ENCODE measurements at regions not wholly inside any gene's neighbourhood (a gene's known extent, or its start where the extent isn't known, plus 50 kb on each side); places are given as distances from the start of the nearest gene placed in this dataset.
A peak's percentile ranks its signal among the peaks of the same experiment; 100 is the strongest.

DNA sequence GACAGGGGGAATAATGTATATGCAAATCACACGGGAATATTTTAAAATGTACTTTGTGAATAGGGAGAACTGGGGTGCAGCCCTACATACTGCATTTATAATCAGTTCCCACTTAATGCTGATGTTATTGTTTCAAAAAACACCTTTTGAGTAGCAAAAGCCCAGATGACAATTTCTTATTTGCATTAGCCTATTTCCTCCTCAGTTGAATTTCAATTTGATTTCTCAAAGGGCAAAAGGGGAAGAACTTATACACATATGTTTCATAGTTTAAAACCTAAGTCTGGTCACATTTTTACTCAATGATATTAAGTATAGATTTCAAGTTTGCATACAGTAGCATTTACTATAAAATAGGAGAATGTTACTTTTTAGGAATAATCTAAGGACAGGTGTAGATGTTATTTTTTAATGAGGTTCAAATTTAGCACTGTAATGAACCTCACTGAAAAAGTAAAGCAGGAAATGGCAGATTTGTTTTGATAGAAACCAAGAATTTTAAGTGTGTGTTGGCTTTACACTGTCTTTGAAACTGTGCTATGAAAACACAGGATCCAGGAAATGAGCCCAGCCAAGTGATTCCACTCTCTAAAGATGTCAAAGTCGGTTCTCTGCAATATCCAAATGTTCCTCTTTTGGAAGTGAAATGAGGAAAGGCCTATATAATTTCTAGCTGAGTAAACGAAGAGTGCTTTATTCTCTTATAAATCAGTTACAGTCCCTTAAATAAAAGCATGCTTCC lies 367.4 kb downstream of the BTG1 start:
- peak; percentile 16 for DNase-seq

GRCh38 chr12:91777268-91777992 lies 368.2 kb downstream of the BTG1 start:
- peak; percentile 20 for DNase-seq

- peak; percentile 42 for DNase-seq
These were observed 371.2 kb downstream of the BTG1 start for GRCh38 chr12:91774434-91774921.

GRCh38 chr12:91773749-91774429 lies 371.8 kb downstream of the BTG1 start:
- DNase-seq: no peak

DNA sequence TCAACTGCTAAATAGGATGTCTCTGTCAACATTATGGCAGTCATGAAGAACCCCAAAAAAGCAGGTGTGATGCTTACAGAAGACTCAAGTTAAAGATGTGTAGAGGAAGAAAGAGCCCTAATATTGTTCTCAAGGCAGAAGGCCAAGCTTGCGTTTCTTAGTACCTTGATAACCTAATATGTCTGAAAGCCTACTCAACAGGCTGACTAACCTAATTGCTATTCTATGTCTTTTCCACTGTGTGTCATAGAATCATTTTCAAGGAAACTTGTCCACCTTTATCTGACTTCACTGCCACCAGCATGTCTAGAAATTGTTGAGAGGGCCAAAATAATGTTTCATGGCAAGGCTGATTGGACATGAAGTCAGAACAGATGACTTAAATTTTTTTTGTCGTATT lies 373.2 kb downstream of the BTG1 start:
- no peak for DNase-seq

DNA sequence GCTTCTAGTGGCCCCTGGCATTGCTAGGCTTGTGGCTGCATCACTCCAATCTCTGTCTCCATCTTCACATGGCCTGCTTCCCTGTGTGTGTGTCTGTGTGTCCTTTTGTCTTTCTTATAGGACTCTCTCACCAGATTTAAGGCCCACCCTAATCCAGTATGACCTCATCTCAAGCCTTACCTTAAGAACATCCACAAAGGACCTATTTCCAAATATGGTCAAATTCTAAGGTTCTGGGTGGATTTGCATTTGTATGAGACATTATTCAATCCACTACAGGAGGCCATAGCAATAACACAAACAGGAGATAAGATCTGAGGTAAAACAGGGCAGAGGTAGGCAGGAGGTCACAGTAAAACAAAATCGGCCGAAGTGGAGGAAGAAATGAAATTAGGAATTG lies 375.9 kb downstream of the BTG1 start:
- DNase-seq: no peak

GRCh38 chr12:91767237-91767636 lies 378.4 kb downstream of the BTG1 start:
- DNase-seq: no peak

- no peak for DNase-seq
These were observed 379.2 kb downstream of the BTG1 start for GRCh38 chr12:91766454-91766853.

GRCh38 chr12:91763654-91764370 lies 381.8 kb downstream of the BTG1 start:
- DNase-seq: peak; percentile 7

- DNase-seq: no peak
These were observed 392.0 kb downstream of the BTG1 start for GRCh38 chr12:91753649-91754048.

GRCh38 chr12:91746976-91747375 lies 398.7 kb downstream of the BTG1 start:
- DNase-seq: no peak

GRCh38 chr12:91744597-91744996 lies 401.0 kb downstream of the BTG1 start:
- DNase-seq: no peak

GRCh38 chr12:91743704-91744321 lies 401.8 kb downstream of the BTG1 start:
- no peak for DNase-seq

- no peak for DNase-seq
These were observed 402.4 kb downstream of the BTG1 start for GRCh38 chr12:91743280-91743679.

DNA sequence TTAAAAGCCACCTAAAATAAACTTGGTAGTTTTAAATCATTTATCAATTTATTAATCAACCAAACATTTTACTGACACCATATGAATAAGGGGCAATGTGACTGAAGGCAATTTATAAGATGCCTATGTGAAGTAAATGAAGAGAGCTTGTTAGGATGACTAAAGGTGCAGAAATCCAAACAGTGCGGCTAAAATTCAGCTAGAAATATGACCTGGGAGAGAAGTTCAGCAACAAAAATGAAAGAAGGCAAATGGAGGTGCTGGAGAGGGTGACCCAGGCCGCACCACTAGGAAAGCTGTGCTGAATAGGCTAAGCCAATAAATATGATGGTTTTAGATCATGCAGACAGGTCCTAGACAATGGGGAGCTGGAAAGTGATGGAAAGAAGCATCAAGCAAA lies 403.7 kb downstream of the BTG1 start:
- DNase-seq: no peak

DNA sequence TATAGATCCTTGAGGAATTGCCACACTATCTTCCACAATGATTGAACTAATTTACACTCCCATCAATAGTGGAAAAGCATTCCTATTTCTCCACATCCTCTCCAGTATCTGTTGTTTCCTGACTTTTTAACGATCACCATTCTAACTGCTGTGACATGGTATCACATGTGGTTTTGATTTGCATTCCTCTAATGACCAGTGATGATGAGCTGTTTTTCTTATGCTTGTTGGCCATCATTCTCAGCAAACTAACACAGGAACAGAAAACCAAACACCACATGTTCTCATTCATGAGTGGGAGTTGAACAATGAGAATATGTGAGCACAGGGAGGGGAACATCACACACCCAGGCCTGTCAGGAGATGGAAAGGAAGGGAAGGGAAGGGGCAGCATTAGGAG lies 411.8 kb downstream of the BTG1 start:
- DNase-seq: peak; percentile 67

- peak; percentile 63 for DNase-seq
These were observed 413.6 kb downstream of the BTG1 start for GRCh38 chr12:91732086-91732485.

DNA sequence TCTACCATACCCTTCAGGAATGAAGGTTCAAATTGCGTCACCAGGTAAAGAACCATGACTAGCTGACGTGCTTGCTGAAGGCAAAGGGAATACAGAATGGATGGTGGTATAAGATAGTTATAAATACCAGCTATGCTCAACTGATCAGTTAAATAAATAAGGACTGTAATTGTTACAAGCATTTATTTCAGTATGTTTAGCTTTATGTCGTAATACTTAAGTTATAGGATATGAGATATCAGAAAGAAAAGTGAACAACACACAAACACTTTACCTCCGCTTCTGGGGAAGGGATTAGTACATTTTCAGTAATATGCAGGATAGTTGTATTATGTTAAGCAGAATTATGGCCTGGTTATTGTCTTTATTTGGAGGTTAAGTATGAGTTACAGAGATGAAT lies 416.1 kb downstream of the BTG1 start:
- no peak for DNase-seq

DNA sequence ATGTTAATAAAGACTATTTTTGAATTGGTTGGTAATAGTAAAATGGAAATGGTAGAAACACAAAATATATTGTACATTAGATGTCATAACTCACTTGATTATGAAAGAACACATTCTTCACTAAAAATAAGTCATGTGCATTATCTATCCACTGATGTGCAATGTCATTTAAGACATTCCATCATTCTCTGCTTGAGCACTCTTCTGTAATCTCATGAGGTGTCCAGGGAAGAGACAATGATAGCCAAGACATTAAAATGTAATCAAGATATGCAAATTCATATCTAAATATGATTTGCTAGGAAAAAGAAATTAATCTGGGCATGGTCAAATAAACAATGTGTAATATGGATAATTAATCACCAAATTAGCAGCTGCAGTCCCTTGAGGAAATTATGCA lies 422.5 kb downstream of the BTG1 start:
- no peak for DNase-seq

DNA sequence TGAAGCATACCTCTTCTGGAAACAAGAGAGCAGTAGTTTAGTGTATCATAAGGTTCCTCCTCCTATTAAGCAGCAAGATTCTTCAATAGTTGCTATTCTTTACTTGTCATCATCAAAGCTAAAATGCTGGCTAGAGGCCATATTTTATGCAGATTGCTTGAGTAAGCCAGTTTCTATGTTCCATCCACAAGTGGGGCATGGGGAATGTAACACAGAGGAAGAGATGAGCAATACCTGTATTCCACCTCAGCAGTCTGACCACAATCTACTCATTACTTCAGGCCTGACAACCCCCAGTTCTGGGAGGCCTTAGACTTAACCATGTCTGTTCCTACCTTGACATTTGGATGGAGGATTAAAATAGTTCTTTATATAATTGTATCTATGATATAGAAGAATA lies 423.6 kb downstream of the BTG1 start:
- peak; percentile 10 for DNase-seq

DNA sequence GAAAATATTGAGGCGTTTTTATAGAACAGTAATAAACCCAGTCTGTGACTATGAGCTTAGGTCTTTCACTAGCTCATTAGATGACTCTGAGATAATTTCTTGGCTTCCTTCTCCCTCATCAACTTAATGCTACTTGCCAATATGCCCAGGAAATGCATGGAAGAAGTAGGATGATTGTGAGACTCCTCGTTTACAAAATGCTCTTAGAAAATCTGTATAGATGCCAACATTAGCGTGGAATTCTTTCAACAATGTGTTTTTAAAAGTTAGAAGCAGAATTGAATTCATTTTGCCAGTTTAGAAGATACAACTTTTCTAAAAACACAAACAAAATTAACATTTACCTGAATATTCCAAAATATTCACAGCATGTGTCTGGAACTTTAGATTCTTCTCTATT lies 424.6 kb downstream of the BTG1 start:
- DNase-seq: no peak

DNA sequence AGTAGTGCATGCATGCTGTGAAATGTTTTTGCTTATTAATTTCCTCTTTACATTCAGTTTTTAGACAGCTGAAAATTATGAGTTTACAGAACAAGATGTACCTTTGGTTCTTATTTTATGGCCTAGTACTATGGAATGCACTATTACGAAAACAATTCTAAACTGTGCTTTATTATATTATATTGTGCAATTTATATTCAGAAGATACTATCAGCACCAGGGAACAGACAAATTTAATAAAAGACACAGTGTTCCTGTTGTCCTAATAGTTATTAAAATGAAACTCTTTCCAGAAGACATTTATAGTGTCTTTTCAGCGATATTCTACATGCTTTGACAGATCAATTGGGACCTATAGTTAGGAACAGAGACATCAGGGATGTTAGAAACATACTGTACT lies 427.3 kb downstream of the BTG1 start:
- no peak for DNase-seq

GRCh38 chr12:91717804-91718203 lies 427.8 kb downstream of the BTG1 start:
- no peak for DNase-seq
